ENCODE measurements at regions not wholly inside any gene's neighbourhood (a gene's known extent, or its start where the extent isn't known, plus 50 kb on each side); places are given as distances from the start of the nearest gene placed in this dataset.

DNA sequence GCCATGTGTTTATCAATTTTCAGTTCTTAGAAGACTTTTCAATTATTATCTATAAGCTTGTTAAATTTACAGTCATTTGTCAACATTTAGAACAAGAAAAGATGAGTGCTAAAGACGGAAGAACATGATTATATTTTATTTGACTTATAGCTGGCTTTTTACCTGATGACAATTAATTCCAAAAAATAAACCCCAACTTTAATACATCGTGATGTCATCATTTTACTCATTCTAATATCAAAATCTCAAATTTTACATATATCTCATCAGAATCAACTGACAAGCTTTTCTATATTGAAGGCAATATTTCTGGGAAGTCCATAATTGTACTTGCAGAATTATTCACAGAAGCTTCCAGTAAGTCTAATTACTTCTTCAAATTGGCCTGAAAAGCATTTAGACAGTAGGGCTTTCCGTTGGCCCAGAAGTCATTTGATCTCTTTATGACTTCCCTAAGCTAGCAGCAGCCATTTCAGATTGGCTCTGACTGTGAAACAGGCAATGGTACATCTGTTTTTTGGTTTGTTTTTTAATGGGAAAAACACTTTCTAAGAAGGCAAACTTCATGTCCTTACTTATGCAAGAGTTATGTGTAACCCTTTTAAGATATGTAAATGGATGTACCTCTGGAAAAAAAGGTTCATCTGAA is 234.7 kb upstream of the PLSCR5 start:
- Histone ChIP-seq H3K9me3 (no peaks in the 10 kb centered on the region), H3K27ac (no peak overlapping the region), H3K4me3 (no peak overlapping the region), H3K4me1 (no peaks in the 10 kb centered on the region), H3K36me3 (no peaks in the 10 kb centered on the region), H3K27me3 (no peaks in the 10 kb centered on the region)
- TF ChIP-seq POLR2A (IDR thresholded peaks at IDR 0.05) (no peak), CTCF (IDR thresholded peaks at IDR 0.05) (no peak)
- intact Hi-C loops (cut with DNase I) = no loop called here
- ATAC-seq (no peak), DNase-seq (no peak)
- WGBS (ENCODE audit: insufficient coverage, low coverage, low lambda C conversion rate, missing lambda C conversion rate) = 32% methylated on average over 3 of the region's 3 CpGs

DNA sequence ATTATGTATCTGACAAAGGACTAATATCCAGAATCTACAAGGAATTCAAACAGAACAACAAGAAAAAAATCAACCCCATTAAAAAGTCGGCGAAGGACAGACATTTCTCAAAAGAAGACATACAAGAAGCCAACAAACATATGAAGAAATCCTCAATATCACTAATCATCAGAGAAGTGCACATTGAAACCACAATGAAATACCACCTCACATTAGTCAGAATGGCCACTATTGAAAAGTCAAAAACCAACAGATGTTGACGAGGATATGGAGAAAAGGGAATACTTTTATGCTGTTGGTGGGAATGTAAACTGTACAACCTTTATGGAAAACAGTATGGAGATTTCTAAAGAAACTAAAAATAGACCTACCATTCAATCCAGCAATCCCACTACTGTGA is 233.1 kb upstream of the PLSCR5 start:
- no peaks in the 10 kb centered on the region for H3K9me3 ChIP-seq
- TF ChIP-seq POLR2A (IDR thresholded peaks at IDR 0.05) (no peak), CTCF (IDR thresholded peaks at IDR 0.05) (no peak)
- ATAC-seq (no peak), DNase-seq (no peak)
- no peaks in the 10 kb centered on the region for H3K36me3 ChIP-seq
- intact Hi-C loops (cut with DNase I) = no loop called here
- no peak overlapping the region for H3K4me3 ChIP-seq
- H3K27ac ChIP-seq = no peak overlapping the region
- no peaks in the 10 kb centered on the region for H3K4me1 ChIP-seq
- WGBS (ENCODE audit: insufficient coverage, low coverage, low lambda C conversion rate, missing lambda C conversion rate) = 92% methylated on average over 3 of the region's 3 CpGs
- H3K27me3 ChIP-seq = no peaks in the 10 kb centered on the region

DNA sequence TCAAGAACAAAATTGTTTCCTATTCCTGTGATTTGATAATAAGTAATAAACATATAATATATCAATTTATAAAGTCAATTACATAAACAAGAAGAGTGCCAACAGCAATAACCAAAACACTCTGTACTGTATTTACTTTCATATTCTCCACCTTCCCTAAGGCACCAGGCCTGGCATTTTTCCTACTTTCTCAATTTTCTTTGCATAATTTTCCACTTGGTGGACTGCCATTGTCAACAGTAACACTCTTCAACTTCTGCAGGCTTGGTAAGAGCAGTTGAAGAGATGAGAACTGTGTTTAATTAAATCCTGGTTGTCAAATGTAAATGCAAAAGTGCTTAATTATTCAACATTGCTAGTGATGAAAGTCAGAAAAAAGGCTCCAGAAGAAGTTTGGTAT is 229.8 kb upstream of the PLSCR5 start:
- ATAC-seq = no peak

GRCh38 chr3:146832857-146833458 is 227.8 kb upstream of the PLSCR5 start:
- 44% methylated on average over 5 of the region's 5 CpGs for WGBS (ENCODE audit: insufficient coverage, low coverage, low lambda C conversion rate, missing lambda C conversion rate)
- Histone ChIP-seq H3K4me3 (no peak overlapping the region), H3K4me1 (no peaks in the 10 kb centered on the region), H3K9me3 (no peaks in the 10 kb centered on the region), H3K36me3 (no peaks in the 10 kb centered on the region), H3K27ac (no peak overlapping the region), H3K27me3 (no peaks in the 10 kb centered on the region)
- TF ChIP-seq POLR2A (IDR thresholded peaks at IDR 0.05) = no peak
- no peak for TF ChIP-seq CTCF (IDR thresholded peaks at IDR 0.05)
- no peak for DNase-seq
- ATAC-seq = no peak
- intact Hi-C loops (cut with DNase I) = no loop called here

More for the DNA sequence above, 229.8 kb upstream of the PLSCR5 start:
- H3K4me3 ChIP-seq = no peak overlapping the region
- H3K27ac ChIP-seq = no peak overlapping the region
- H3K36me3 ChIP-seq = no peaks in the 10 kb centered on the region
- no peaks in the 10 kb centered on the region for H3K9me3 ChIP-seq
- no peak for TF ChIP-seq CTCF (IDR thresholded peaks at IDR 0.05)
- no peak for TF ChIP-seq POLR2A (IDR thresholded peaks at IDR 0.05)
- no peaks in the 10 kb centered on the region for H3K27me3 ChIP-seq
- intact Hi-C loops (cut with DNase I) = no loop called here
- no peaks in the 10 kb centered on the region for H3K4me1 ChIP-seq
- no peak for DNase-seq

Data from right lobe of liver (tissue), 6 donors.